NCI-H526 treated with DMSO at 0.1 percent for 48 hours (cell line): ENCODE measurements at regions not wholly inside any gene's neighbourhood (a gene's known extent, or its start where the extent isn't known, plus 50 kb on each side); places are given as distances from the start of the nearest gene placed in this dataset.
"Not testable (repeated sequence)": the region's sequence is repeated elsewhere in the genome, so short reads cannot be mapped to it uniquely, and the experiment has no call there.

Experiments used
- DNase-seq: peaks from one replicate; lab custom pipeline; 2025; lab: John Stamatoyannopoulos, UW

- DNase-seq: no peak
These were observed 56.0 kb upstream of the LRPPRC start for GRCh38 chr2:44051593-44052347.

- DNase-seq: no peak
These were observed 56.8 kb upstream of the LRPPRC start for GRCh38 chr2:44052584-44052983.

GRCh38 chr2:44053052-44053451 lies 57.3 kb upstream of the LRPPRC start:
- no peak for DNase-seq

DNA sequence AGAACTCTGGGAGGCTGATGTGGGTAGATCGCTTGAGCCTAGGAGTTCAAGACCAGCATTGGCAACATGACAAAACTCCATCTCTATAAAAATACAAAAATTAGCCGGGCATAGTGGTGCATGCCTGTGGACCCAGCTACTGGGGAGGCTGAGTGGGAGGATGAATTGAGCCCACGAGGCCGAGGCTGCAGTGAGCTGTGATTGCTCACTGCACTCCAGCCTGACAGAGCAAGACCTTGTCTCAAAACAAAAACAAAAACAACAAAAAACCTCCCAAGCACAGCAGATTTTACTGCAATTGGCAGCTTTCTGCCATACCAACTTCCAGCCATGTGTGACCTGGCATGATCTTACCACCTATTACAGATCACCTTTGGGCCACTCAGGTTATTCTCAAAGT lies 57.7 kb upstream of the LRPPRC start:
- no peak for DNase-seq

DNA sequence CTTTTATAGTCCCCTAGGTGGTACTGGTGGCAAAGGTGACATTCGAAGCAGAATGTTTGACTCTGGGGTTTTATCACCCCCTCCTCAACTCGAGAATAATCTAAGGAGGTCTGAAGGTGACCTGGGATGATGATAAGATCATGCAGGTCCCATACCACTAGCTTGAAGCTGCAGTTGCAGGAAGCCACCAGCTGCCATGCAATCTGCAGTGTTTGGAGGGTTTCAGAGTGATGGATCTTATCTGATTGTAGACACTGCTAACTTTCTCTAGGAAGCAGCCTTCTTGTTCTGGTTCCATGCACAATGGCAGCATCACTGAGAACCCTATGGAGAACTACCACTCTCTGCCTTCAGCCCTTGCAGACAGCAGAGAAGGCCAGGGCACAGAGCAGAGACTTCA lies 59.4 kb upstream of the LRPPRC start:
- no peak for DNase-seq

DNA sequence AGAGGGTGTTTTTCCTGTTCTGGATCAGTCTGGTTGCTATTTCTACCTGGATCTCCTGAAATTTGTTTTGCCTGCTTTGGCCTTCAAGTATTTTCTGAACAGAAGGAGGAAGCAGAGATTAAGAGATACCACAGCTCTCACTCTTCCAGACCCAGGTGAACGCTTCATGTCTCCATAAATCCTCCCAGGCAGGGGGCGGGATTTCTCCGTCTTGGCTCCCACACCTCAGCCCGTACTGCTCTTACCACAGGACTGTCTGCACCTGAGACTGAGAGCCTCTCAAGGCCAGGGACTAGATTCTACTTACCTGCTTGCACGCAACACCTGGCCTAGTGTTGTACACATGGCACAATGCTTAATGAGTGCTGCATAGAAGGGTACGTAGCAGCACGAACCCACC lies 59.9 kb upstream of the LRPPRC start:
- no peak for DNase-seq

DNA sequence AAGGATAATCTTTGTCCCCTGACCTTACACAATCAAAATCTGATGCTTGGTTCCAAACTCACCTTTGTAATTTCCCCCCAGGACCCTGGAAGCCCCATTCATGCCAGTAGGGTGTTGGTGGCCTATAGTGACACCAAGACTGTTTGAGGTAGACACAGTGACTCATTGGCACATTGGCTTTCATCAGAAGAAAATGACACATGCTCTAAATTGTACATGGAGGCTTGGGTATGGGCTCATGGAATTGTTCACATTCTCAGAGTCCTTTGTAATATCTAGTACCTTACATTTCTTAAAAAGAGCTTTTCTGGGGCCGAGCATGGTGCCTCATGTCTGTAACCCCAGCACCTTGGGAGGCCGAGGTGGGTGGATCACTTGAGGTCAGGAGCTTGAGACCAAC lies 61.2 kb upstream of the LRPPRC start:
- no peak for DNase-seq

- not testable (repeated sequence) for DNase-seq
These were observed 64.5 kb upstream of the LRPPRC start for GRCh38 chr2:44060286-44060685.

- no peak for DNase-seq
These were observed 65.2 kb upstream of the LRPPRC start for GRCh38 chr2:44060990-44061389.

GRCh38 chr2:44061469-44061868 lies 65.7 kb upstream of the LRPPRC start:
- DNase-seq: no peak

- no peak for DNase-seq
These were observed 66.1 kb upstream of the LRPPRC start for GRCh38 chr2:44061876-44062275.

DNA sequence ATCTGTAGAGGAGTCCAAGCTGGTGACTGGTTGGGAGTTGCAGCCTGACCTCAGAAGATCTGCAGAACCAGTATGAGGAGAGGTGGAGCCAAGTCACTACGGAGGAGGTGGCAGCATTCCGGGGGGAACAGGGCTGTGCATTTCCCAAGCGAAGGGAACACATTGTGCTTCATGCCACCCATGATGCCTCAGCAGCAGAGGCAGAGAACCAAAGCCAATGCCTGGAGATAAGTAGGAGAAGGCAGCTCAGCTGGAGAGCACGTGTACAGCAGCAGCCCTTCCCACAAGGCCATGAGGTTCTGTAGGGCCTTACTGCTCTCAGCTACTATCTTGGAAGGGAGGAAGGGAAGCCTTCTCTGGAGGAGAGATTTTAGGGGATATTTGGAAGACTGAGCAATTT lies 67.2 kb upstream of the LRPPRC start:
- no peak for DNase-seq

DNA sequence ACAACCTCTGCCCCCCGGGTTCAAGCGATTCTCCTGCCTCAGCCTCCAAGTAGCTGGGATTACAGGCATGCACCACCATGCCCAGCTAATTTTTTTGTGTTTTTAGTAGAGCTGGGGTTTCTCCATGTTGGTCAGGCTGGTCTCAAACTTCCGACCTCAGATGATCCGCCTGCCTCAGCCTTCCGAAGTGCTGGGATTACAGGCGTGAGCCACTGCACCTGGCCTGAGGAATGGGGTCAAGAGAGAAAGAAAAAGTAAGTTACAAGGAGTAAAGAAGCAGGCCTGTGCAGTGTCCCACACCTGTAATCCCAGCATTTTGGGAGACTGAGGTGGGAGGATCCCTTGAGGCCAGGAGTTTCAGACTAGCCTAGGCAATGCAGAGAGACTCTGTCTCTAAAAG lies 68.5 kb upstream of the LRPPRC start:
- not testable (repeated sequence) for DNase-seq

DNA sequence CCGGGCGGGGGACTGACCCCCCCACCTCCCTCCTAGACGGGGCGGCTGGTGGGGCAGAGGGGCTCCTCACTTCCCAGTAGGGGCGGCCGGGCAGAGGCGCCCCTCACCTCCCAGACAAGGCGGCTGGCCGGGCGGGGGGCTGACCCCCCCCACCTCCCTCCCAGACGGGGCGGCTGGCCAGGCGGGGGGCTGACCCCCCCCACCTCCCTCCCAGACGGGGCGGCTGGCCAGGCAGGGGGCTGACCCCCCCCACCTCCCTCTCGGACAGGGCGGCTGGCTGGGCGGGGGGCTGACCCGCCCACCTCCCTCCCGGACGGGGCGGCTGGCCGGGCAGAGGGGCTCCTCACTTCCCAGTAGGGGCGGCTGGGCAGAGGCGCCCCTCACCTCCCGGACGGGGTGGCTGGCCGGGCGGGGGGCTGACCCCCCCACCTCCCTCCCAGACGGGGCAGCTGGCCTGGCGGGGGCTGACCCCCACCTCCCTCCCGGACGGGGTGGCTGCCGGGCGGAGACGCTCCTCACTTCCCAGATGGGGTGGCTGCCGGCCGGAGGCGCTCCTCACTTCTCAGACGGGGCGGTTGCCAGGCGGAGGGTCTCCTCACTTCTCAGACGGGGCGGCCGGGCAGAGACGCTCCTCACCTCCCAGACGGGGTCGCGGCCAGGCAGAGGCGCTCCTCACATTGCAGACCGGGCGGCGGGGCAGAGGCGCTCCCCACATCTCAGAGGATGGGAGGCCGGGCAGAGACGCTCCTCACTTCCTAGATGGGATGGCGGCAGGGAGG lies 71.4 kb upstream of the LRPPRC start:
- not testable (repeated sequence) for DNase-seq

DNA sequence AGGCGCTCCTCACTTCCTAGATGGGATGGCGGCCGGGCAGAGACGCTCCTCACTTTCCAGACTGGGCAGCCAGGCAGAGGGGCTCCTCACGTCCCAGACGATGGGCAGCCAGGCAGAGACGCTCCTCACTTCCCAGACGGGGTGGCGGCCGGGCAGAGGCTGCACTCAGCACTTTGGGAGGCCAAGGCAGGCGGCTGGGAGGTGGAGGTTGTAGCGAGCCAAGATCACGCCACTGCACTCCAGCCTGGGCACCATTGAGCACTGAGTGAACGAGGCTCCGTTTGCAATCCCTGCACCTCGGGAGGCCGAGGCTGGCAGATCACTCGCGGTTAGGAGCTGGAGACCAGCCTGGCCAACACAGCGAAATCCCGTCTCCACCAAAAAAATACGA lies 72.0 kb upstream of the LRPPRC start:
- not testable (repeated sequence) for DNase-seq

- DNase-seq: no peak
These were observed 75.8 kb upstream of the LRPPRC start for GRCh38 chr2:44071454-44072046.

GRCh38 chr2:44073667-44074066 lies 77.9 kb upstream of the LRPPRC start:
- DNase-seq: not testable (repeated sequence)

GRCh38 chr2:44074795-44075194 lies 79.0 kb upstream of the LRPPRC start:
- not testable (repeated sequence) for DNase-seq

DNA sequence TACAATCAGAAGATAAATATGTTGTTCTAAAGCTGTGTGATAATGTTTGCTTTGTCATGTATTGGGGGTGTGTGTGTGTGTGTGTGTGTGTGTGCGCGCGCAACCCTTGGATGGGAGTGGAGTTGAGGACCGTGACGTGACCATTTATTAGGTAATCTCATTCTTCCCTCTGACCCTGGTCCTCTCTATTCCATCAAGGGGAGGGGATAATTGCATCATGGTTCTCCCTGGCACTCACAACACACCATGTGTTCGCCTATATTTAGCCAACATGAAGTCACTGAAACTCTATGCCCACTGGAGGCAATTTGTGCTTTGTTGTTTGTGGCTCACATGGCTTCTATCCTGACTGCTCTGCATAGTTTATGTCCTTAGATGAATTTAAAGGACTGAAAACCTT lies 79.8 kb upstream of the LRPPRC start:
- DNase-seq: no peak

DNA sequence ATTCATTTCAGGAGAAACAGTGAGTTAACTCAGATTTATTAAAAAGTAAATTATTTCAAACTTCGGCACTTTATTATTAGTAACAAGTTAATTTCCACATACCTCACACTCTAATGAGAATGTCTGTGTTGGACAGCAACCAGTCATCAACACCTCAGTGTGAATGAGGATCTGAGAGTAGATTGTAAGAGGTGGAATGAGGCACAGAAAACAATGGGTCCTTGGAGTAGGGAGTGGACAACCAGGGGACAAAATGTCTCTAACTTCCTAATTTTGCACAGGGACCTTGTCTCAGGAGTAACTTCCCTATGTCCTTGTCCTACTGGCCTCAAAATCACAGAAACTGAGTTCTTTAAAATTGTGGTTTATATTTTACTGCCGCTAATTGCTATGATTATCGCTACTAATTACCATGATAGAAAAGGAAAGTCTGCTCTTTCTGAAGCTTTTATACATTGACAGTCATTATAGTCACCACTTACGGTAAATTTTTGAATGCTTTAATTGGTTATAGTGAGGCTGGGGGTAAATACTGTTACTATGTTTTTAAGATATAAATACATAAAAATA lies 82.2 kb upstream of the LRPPRC start:
- no peak for DNase-seq

DNA sequence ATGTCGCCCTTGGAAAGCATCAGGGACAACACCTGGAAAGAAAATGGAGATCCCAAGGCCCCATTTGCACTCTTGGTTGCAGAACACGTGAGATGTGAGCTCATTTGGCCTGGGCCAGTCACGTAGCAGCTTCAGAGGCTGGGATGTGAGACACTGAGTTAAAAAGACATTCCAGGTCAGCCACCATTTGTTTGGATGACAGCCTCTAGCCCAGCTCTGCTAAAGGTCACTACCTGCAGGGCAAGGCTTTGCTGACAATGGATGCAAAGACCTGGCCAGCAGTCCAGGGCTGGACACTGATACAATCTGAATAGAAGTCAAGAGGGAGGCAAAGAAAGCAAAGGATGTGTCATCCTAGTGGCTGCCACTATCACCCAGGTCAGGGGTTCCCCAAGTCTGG lies 83.9 kb upstream of the LRPPRC start:
- DNase-seq: no peak

GRCh38 chr2:44083054-44083453 lies 85.6 kb upstream of the PPM1B start:
- no peak for DNase-seq

GRCh38 chr2:44084850-44085249 lies 83.8 kb upstream of the PPM1B start:
- DNase-seq: no peak
